ENCODE measurements at regions not wholly inside any gene's neighbourhood (a gene's known extent, or its start where the extent isn't known, plus 50 kb on each side); places are given as distances from the start of the nearest gene placed in this dataset.

DNA sequence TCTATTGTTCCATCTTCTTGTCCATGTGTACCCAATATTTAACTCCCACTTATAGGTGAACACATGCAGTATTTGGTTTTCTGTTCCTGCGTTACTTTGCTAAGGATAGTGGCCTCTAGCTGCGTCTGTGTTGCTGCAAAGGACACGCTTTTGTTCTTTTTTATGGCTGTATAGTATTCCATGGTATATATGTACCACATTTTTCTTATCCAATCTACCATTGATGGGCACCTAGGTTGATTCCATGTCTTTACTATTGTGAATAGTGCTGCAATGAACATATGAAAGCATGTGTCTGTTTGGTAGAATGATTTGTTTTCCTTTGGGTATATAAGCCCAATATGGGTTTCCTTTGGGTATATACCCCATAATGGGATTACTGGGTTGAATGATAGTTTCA is 77.3 kb upstream of the MMADHC start:
- no peak overlapping the region for H3K27ac ChIP-seq (ENCODE audit: low read depth in 1 of 2, low read length in 2 of 2)
- ATAC-seq (ENCODE audit: poor library complexity) (no peak), DNase-seq (no peak)
- H3K9me3 ChIP-seq (ENCODE audit: control insufficient read depth in 1 of 2, insufficient read depth in 1 of 2, low read length in 2 of 2) = no peaks in the 10 kb centered on the region
- ChIA-PET POLR2A (no interaction called here), CTCF (no interaction called here)
- no peaks in the 10 kb centered on the region for H3K27me3 Mint-ChIP-seq
- H3K36me3 Mint-ChIP-seq (ENCODE audit: low read depth) = no peaks in the 10 kb centered on the region
- H3K27me3 ChIP-seq (ENCODE audit: control insufficient read depth in 1 of 2, insufficient read depth in 2 of 2, low read length in 2 of 2) = peaks cover 0 to 4% of the 10 kb centered on the region in 2 experiments
- no peaks in the 10 kb centered on the region for H3K4me1 ChIP-seq (ENCODE audit: insufficient read depth, low read length)
- H3K4me1 Mint-ChIP-seq (ENCODE audit: low read depth) = no peaks in the 10 kb centered on the region
- TF ChIP-seq, protein P1, sequence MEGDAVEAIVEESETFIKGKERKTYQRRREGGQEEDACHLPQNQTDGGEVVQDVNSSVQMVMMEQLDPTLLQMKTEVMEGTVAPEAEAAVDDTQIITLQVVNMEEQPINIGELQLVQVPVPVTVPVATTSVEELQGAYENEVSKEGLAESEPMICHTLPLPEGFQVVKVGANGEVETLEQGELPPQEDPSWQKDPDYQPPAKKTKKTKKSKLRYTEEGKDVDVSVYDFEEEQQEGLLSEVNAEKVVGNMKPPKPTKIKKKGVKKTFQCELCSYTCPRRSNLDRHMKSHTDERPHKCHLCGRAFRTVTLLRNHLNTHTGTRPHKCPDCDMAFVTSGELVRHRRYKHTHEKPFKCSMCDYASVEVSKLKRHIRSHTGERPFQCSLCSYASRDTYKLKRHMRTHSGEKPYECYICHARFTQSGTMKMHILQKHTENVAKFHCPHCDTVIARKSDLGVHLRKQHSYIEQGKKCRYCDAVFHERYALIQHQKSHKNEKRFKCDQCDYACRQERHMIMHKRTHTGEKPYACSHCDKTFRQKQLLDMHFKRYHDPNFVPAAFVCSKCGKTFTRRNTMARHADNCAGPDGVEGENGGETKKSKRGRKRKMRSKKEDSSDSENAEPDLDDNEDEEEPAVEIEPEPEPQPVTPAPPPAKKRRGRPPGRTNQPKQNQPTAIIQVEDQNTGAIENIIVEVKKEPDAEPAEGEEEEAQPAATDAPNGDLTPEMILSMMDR (IDR thresholded peaks at IDR 0.05) = no peak
- no peaks in the 10 kb centered on the region for H3K36me3 ChIP-seq (ENCODE audit: insufficient read depth, low read length)
- H3K9me3 Mint-ChIP-seq = no peaks in the 10 kb centered on the region
- H3K4me3 Mint-ChIP-seq = no peak overlapping the region
- intact Hi-C loops (cut with DNase I, micrococcal nuclease) = no loop called here
- no peak overlapping the region for H3K27ac Mint-ChIP-seq
- no peak overlapping the region for H3K4me3 ChIP-seq (ENCODE audit: low read length)

DNA sequence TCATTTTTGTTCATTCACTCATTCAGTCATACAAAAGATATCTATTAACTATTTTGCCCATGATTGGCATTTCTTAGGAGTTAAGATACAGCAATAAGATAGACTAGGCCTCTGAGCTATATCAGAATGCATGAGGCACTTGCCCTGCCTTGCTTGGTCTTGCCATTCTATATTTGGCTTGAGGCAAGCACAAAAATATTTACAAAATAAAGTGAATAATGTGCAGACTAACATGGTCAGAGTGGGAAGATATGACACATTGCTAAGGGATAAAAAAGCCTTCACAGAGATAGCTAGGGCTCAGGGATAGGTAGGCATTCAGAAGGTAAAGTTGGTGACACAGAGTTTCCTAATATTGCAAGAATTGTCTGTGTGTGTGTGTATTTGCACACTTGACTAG is 75.0 kb upstream of the MMADHC start:
- Histone ChIP-seq H3K4me3 (ENCODE audit: low read length) (no peak overlapping the region), H3K4me1 (ENCODE audit: insufficient read depth, low read length) (no peaks in the 10 kb centered on the region), H3K27ac (ENCODE audit: low read depth in 1 of 2, low read length in 2 of 2) (no peak overlapping the region), H3K36me3 (ENCODE audit: insufficient read depth, low read length) (no peaks in the 10 kb centered on the region), H3K27me3 (ENCODE audit: control insufficient read depth in 1 of 2, insufficient read depth in 2 of 2, low read length in 2 of 2) (peaks cover 0 to 4% of the 10 kb centered on the region in 2 experiments), H3K9me3 (ENCODE audit: control insufficient read depth in 1 of 2, insufficient read depth in 1 of 2, low read length in 2 of 2) (no peaks in the 10 kb centered on the region)
- CTCF ChIA-PET = no interaction called here
- no peak overlapping the region for H3K27ac Mint-ChIP-seq
- intact Hi-C loops (cut with DNase I, micrococcal nuclease) = no loop called here
- ATAC-seq (ENCODE audit: poor library complexity) (no peak), DNase-seq (no peak)
- POLR2A ChIA-PET = no interaction called here
- H3K9me3 Mint-ChIP-seq = no peaks in the 10 kb centered on the region
- TF ChIP-seq, protein P1 (IDR thresholded peaks at IDR 0.05) = no peak
- H3K4me1 Mint-ChIP-seq (ENCODE audit: low read depth) = no peaks in the 10 kb centered on the region
- peaks cover 10% of the 10 kb centered on the region for H3K27me3 Mint-ChIP-seq
- H3K4me3 Mint-ChIP-seq = no peak overlapping the region
- no peaks in the 10 kb centered on the region for H3K36me3 Mint-ChIP-seq (ENCODE audit: low read depth)

DNA sequence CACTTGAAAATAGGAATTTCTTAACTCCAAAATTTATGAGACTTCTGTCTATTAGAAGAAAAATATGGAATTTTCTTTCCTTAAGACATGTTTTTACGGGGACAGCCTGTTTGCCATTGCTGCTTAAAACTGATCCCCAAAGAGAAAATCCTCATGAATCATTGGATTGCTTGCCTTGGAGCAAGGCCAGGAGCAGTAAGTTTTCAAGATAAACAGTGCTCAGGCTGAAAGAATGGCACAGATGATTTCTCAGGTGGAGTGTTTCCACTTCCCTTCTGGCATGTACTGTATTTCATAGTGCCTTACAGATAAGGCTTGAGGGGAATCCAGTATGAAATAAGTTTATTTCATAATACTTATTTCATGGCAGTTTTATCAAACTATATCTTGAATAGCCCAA is 74.3 kb upstream of the MMADHC start:
- Histone ChIP-seq H3K27me3 (ENCODE audit: control insufficient read depth in 1 of 2, insufficient read depth in 2 of 2, low read length in 2 of 2) (peaks cover 0 to 4% of the 10 kb centered on the region in 2 experiments), H3K4me1 (ENCODE audit: insufficient read depth, low read length) (no peaks in the 10 kb centered on the region), H3K4me3 (ENCODE audit: low read length) (no peak overlapping the region), H3K27ac (ENCODE audit: low read depth in 1 of 2, low read length in 2 of 2) (no peak overlapping the region), H3K36me3 (ENCODE audit: insufficient read depth, low read length) (no peaks in the 10 kb centered on the region), H3K9me3 (ENCODE audit: control insufficient read depth in 1 of 2, insufficient read depth in 1 of 2, low read length in 2 of 2) (no peaks in the 10 kb centered on the region)
- no peak overlapping the region for H3K4me3 Mint-ChIP-seq
- ChIA-PET POLR2A (no interaction called here), CTCF (no interaction called here)
- ATAC-seq (ENCODE audit: poor library complexity) (no peak), DNase-seq (no peak)
- H3K27ac Mint-ChIP-seq = no peak overlapping the region
- H3K9me3 Mint-ChIP-seq = no peaks in the 10 kb centered on the region
- intact Hi-C loops (cut with DNase I, micrococcal nuclease) = no loop called here
- no peaks in the 10 kb centered on the region for H3K36me3 Mint-ChIP-seq (ENCODE audit: low read depth)
- H3K4me1 Mint-ChIP-seq (ENCODE audit: low read depth) = no peaks in the 10 kb centered on the region
- H3K27me3 Mint-ChIP-seq = peaks cover 10% of the 10 kb centered on the region
- TF ChIP-seq, protein P1 (IDR thresholded peaks at IDR 0.05) = no peak

Data from CD4-positive, alpha-beta T cell (primary cell).